ENCODE measurements at regions not wholly inside any gene's neighbourhood (a gene's known extent, or its start where the extent isn't known, plus 50 kb on each side); places are given as distances from the start of the nearest gene placed in this dataset.

GRCh38 chr1:59070610-59071009 lies 226.3 kb upstream of the FGGY start:
- DNase-seq, result no peak

GRCh38 chr1:59071289-59071688 lies 225.6 kb upstream of the FGGY start:
- DNase-seq, result no peak

- DNase-seq, result no peak
Measured at GRCh38 chr1:59071876-59072582, 224.9 kb upstream of the FGGY start.

GRCh38 chr1:59072583-59072947 lies 224.3 kb upstream of the FGGY start:
- no peak for DNase-seq

GRCh38 chr1:59074598-59074997 lies 222.3 kb upstream of the FGGY start:
- no peak for DNase-seq

GRCh38 chr1:59075021-59075420 lies 221.9 kb upstream of the FGGY start:
- no peak for DNase-seq

- no peak for DNase-seq
Measured at GRCh38 chr1:59076612-59077011, 220.3 kb upstream of the FGGY start.

- no peak for DNase-seq
Measured at GRCh38 chr1:59077466-59078069, 219.3 kb upstream of the FGGY start.

GRCh38 chr1:59078070-59078800 lies 218.7 kb upstream of the FGGY start:
- no peak for DNase-seq

- no peak for DNase-seq
Measured at GRCh38 chr1:59078866-59079265, 218.0 kb upstream of the FGGY start.

GRCh38 chr1:59079434-59080140 lies 217.3 kb upstream of the FGGY start:
- DNase-seq, result no peak

- DNase-seq, result no peak
Measured at GRCh38 chr1:59081181-59081580, 215.7 kb upstream of the FGGY start.

GRCh38 chr1:59081795-59082194 lies 215.1 kb upstream of the FGGY start:
- DNase-seq, result no peak

- DNase-seq, result no peak
Measured at GRCh38 chr1:59083946-59084865, 212.7 kb upstream of the FGGY start.

GRCh38 chr1:59085101-59085500 lies 211.8 kb upstream of the FGGY start:
- no peak for DNase-seq

GRCh38 chr1:59089036-59089798 lies 207.7 kb upstream of the FGGY start:
- no peak for DNase-seq

- DNase-seq, result no peak
Measured at GRCh38 chr1:59089922-59090457, 206.9 kb upstream of the FGGY start.

GRCh38 chr1:59092126-59092525 lies 204.8 kb upstream of the FGGY start:
- no peak for DNase-seq

GRCh38 chr1:59094001-59094400 lies 202.9 kb upstream of the FGGY start:
- DNase-seq, result no peak

GRCh38 chr1:59096501-59096900 lies 200.4 kb upstream of the FGGY start:
- DNase-seq, result no peak

- DNase-seq, result no peak
Measured at GRCh38 chr1:59098655-59099054, 198.2 kb upstream of the FGGY start.
